ENCODE measurements at regions not wholly inside any gene's neighbourhood (a gene's known extent, or its start where the extent isn't known, plus 50 kb on each side); places are given as distances from the start of the nearest gene placed in this dataset.
A peak's percentile ranks its signal among the peaks of the same experiment; 100 is the strongest.

GRCh38 chr5:52491818-52492217, 295.9 kb upstream of the ITGA1 start:
- H3K27me3 Mint-ChIP-seq (ENCODE audit: unreplicated experiment), result no peaks in the 10 kb centered on the region
- no peaks in the 10 kb centered on the region for H3K9me3 Mint-ChIP-seq (ENCODE audit: unreplicated experiment)
- H3K4me1 Mint-ChIP-seq (ENCODE audit: low read depth, unreplicated experiment), result peaks cover 2% of the 10 kb centered on the region
- H3K27ac Mint-ChIP-seq (ENCODE audit: unreplicated experiment), result no peak overlapping the region
- H3K36me3 Mint-ChIP-seq (ENCODE audit: unreplicated experiment), result no peaks in the 10 kb centered on the region
- DNase-seq, result no peak
- H3K4me3 Mint-ChIP-seq (ENCODE audit: unreplicated experiment), result no peak overlapping the region
- TF ChIP-seq CTCF (IDR thresholded peaks at IDR 0.05; ENCODE audit: partially characterized antibody, unreplicated experiment), result no peak

GRCh38 chr5:52497133-52497693, 290.5 kb upstream of the ITGA1 start:
- no peak for DNase-seq
- no peak for TF ChIP-seq CTCF (IDR thresholded peaks at IDR 0.05; ENCODE audit: partially characterized antibody, unreplicated experiment)
- Mint-ChIP-seq H3K4me3 (ENCODE audit: unreplicated experiment) (no peak overlapping the region), H3K27ac (ENCODE audit: unreplicated experiment) (no peak overlapping the region), H3K4me1 (ENCODE audit: low read depth, unreplicated experiment) (peaks cover 14% of the 10 kb centered on the region), H3K27me3 (ENCODE audit: unreplicated experiment) (peaks cover 2% of the 10 kb centered on the region), H3K9me3 (ENCODE audit: unreplicated experiment) (peaks cover 2% of the 10 kb centered on the region), H3K36me3 (ENCODE audit: unreplicated experiment) (no peaks in the 10 kb centered on the region)

- no peaks in the 10 kb centered on the region for H3K36me3 Mint-ChIP-seq (ENCODE audit: unreplicated experiment)
- H3K27me3 Mint-ChIP-seq (ENCODE audit: unreplicated experiment), result peaks cover 2% of the 10 kb centered on the region
- peaks cover 21% of the 10 kb centered on the region for H3K4me1 Mint-ChIP-seq (ENCODE audit: low read depth, unreplicated experiment)
Observed at GRCh38 chr5:52498607-52499006, 289.1 kb upstream of the ITGA1 start.

GRCh38 chr5:52502460-52502999, 285.2 kb upstream of the ITGA1 start:
- peak; percentile 31 for DNase-seq
- Mint-ChIP-seq H3K27me3 (ENCODE audit: unreplicated experiment) (peaks cover 2% of the 10 kb centered on the region), H3K4me3 (ENCODE audit: unreplicated experiment) (no peak overlapping the region), H3K27ac (ENCODE audit: unreplicated experiment) (peak overlapping the region; percentile 35), H3K4me1 (ENCODE audit: low read depth, unreplicated experiment) (peaks cover 35% of the 10 kb centered on the region), H3K36me3 (ENCODE audit: unreplicated experiment) (no peaks in the 10 kb centered on the region), H3K9me3 (ENCODE audit: unreplicated experiment) (peaks cover 2% of the 10 kb centered on the region)
- TF ChIP-seq CTCF (IDR thresholded peaks at IDR 0.05; ENCODE audit: partially characterized antibody, unreplicated experiment), result no peak

More at GRCh38 chr5:52498607-52499006, 289.1 kb upstream of the ITGA1 start:
- H3K9me3 Mint-ChIP-seq (ENCODE audit: unreplicated experiment), result peaks cover 2% of the 10 kb centered on the region
- no peak overlapping the region for H3K27ac Mint-ChIP-seq (ENCODE audit: unreplicated experiment)
- no peak for TF ChIP-seq CTCF (IDR thresholded peaks at IDR 0.05; ENCODE audit: partially characterized antibody, unreplicated experiment)
- no peak for DNase-seq
- H3K4me3 Mint-ChIP-seq (ENCODE audit: unreplicated experiment), result no peak overlapping the region

GRCh38 chr5:52504584-52505240, 283.0 kb upstream of the ITGA1 start:
- H3K4me1 Mint-ChIP-seq (ENCODE audit: low read depth, unreplicated experiment), result peaks cover 35% of the 10 kb centered on the region
- H3K36me3 Mint-ChIP-seq (ENCODE audit: unreplicated experiment), result no peaks in the 10 kb centered on the region
- TF ChIP-seq CTCF (IDR thresholded peaks at IDR 0.05; ENCODE audit: partially characterized antibody, unreplicated experiment), result no peak
- no peaks in the 10 kb centered on the region for H3K27me3 Mint-ChIP-seq (ENCODE audit: unreplicated experiment)
- DNase-seq, result no peak
- peak overlapping the region; percentile 32 for H3K4me3 Mint-ChIP-seq (ENCODE audit: unreplicated experiment)
- H3K27ac Mint-ChIP-seq (ENCODE audit: unreplicated experiment), result no peak overlapping the region
- H3K9me3 Mint-ChIP-seq (ENCODE audit: unreplicated experiment), result no peaks in the 10 kb centered on the region
